ENCODE measurements at regions not wholly inside any gene's neighbourhood (a gene's known extent, or its start where the extent isn't known, plus 50 kb on each side); places are given as distances from the start of the nearest gene placed in this dataset.

GRCh38 chr5:87109746-87110145 lies 157.9 kb upstream of the RASA1 start:
- TF ChIP-seq, protein P1, sequence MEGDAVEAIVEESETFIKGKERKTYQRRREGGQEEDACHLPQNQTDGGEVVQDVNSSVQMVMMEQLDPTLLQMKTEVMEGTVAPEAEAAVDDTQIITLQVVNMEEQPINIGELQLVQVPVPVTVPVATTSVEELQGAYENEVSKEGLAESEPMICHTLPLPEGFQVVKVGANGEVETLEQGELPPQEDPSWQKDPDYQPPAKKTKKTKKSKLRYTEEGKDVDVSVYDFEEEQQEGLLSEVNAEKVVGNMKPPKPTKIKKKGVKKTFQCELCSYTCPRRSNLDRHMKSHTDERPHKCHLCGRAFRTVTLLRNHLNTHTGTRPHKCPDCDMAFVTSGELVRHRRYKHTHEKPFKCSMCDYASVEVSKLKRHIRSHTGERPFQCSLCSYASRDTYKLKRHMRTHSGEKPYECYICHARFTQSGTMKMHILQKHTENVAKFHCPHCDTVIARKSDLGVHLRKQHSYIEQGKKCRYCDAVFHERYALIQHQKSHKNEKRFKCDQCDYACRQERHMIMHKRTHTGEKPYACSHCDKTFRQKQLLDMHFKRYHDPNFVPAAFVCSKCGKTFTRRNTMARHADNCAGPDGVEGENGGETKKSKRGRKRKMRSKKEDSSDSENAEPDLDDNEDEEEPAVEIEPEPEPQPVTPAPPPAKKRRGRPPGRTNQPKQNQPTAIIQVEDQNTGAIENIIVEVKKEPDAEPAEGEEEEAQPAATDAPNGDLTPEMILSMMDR (IDR thresholded peaks at IDR 0.05), result no peak
- TF ChIP-seq POLR2A (IDR thresholded peaks at IDR 0.05) (no peak), EP300 (IDR thresholded peaks at IDR 0.05; ENCODE audit: low read depth) (no peak), POLR2AphosphoS5 (IDR thresholded peaks at IDR 0.05) (no peak)
